ENCODE measurements at regions not wholly inside any gene's neighbourhood (a gene's known extent, or its start where the extent isn't known, plus 50 kb on each side); places are given as distances from the start of the nearest gene placed in this dataset.

- no peak for DNase-seq
Measured at GRCh38 chr2:145256551-145256950, 736.6 kb upstream of the ZEB2 start.

- no peak for DNase-seq
Measured at GRCh38 chr2:145254291-145254690, 734.4 kb upstream of the ZEB2 start.

- no peak for DNase-seq
Measured at GRCh38 chr2:145253492-145253891, 733.6 kb upstream of the ZEB2 start.

GRCh38 chr2:145245268-145245870 lies 725.5 kb upstream of the ZEB2 start:
- DNase-seq, result no peak

- DNase-seq, result no peak
Measured at GRCh38 chr2:145235312-145235711, 715.4 kb upstream of the ZEB2 start.

- DNase-seq, result no peak
Measured at GRCh38 chr2:145230546-145230945, 710.6 kb upstream of the ZEB2 start.

- no peak for DNase-seq
Measured at GRCh38 chr2:145228506-145228905, 708.6 kb upstream of the ZEB2 start.

GRCh38 chr2:145226901-145227300 lies 707.0 kb upstream of the ZEB2 start:
- DNase-seq, result no peak

GRCh38 chr2:145221516-145221915 lies 701.6 kb upstream of the ZEB2 start:
- DNase-seq, result no peak

GRCh38 chr2:145221032-145221431 lies 701.1 kb upstream of the ZEB2 start:
- DNase-seq, result no peak

GRCh38 chr2:145220496-145220895 lies 700.6 kb upstream of the ZEB2 start:
- no peak for DNase-seq

GRCh38 chr2:145207884-145208283 lies 688.0 kb upstream of the ZEB2 start:
- no peak for DNase-seq

- no peak for DNase-seq
Measured at GRCh38 chr2:145206496-145207281, 686.8 kb upstream of the ZEB2 start.

- DNase-seq, result no peak
Measured at GRCh38 chr2:145203891-145204290, 684.0 kb upstream of the ZEB2 start.

GRCh38 chr2:145199827-145200706 lies 680.1 kb upstream of the ZEB2 start:
- no peak for DNase-seq

GRCh38 chr2:145199042-145199441 lies 679.1 kb upstream of the ZEB2 start:
- no peak for DNase-seq

- DNase-seq, result no peak
Measured at GRCh38 chr2:145198555-145198954, 678.6 kb upstream of the ZEB2 start.

- DNase-seq, result no peak
Measured at GRCh38 chr2:145197944-145198343, 678.0 kb upstream of the ZEB2 start.

- no peak for DNase-seq
Measured at GRCh38 chr2:145194673-145195072, 674.8 kb upstream of the ZEB2 start.

- DNase-seq, result no peak
Measured at GRCh38 chr2:145190031-145190703, 670.2 kb upstream of the ZEB2 start.

GRCh38 chr2:145186303-145186702 lies 666.4 kb upstream of the ZEB2 start:
- no peak for DNase-seq

- DNase-seq, result no peak
Measured at GRCh38 chr2:145185696-145186095, 665.8 kb upstream of the ZEB2 start.
